ENCODE measurements at regions not wholly inside any gene's neighbourhood (a gene's known extent, or its start where the extent isn't known, plus 50 kb on each side); places are given as distances from the start of the nearest gene placed in this dataset.
A peak's percentile ranks its signal among the peaks of the same experiment; 100 is the strongest.

GRCh38 chr9:16335788-16336580, 534.5 kb downstream of the BNC2 start:
- Histone ChIP-seq H3K36me3 (ENCODE audit: control insufficient read depth in 4 of 4, insufficient read depth in 3 of 4, low read depth in 1 of 4, low read length in 3 of 4) (no peaks in the 10 kb centered on the region), H3K27ac (ENCODE audit: low read depth in 1 of 2, low read length in 2 of 2) (no peak overlapping the region), H3K4me1 (ENCODE audit: control insufficient read depth in 4 of 4, insufficient read depth in 4 of 4, low read length in 3 of 4) (no peaks in the 10 kb centered on the region), H3K27me3 (ENCODE audit: control insufficient read depth in 4 of 4, insufficient read depth in 4 of 4, low read length in 3 of 4) (no peaks in the 10 kb centered on the region), H3K4me3 (ENCODE audit: low read depth in 1 of 3, low read length in 3 of 3) (no peak overlapping the region), H3K9ac (ENCODE audit: low read depth in 1 of 2, low read length in 2 of 2) (no peak overlapping the region), H3K9me3 (ENCODE audit: control insufficient read depth in 4 of 4, low read length in 3 of 4) (no peaks in the 10 kb centered on the region)
- WGBS = 80% methylated on average over 7 of the region's 7 CpGs
- no peak for DNase-seq (ENCODE audit: low spot score)
- TF ChIP-seq MAX (IDR thresholded peaks at IDR 0.05) = peak; percentile 14
- TF ChIP-seq RAD21 (IDR thresholded peaks at IDR 0.05) = peak in 1 of 2 donors; percentile 38
- TF ChIP-seq HNF4G (IDR thresholded peaks at IDR 0.05) = no peak
- TF ChIP-seq NR2F2 (IDR thresholded peaks at IDR 0.05) = no peak
- no peak for TF ChIP-seq TAF1 (conservative IDR thresholded peaks at IDR 0.05)
- TF ChIP-seq FOXA2 (IDR thresholded peaks at IDR 0.05) = no peak
- TF ChIP-seq HNF4A (conservative IDR thresholded peaks at IDR 0.05) = peak in 1 of 2 donors; percentile 62
- TF ChIP-seq REST (IDR thresholded peaks at IDR 0.05) = no peak
- TF ChIP-seq RXRA (IDR thresholded peaks at IDR 0.05) = peak; percentile 28 to 93
- TF ChIP-seq JUND (IDR thresholded peaks at IDR 0.05) = peak in 1 of 2 donors; percentile 91

DNA sequence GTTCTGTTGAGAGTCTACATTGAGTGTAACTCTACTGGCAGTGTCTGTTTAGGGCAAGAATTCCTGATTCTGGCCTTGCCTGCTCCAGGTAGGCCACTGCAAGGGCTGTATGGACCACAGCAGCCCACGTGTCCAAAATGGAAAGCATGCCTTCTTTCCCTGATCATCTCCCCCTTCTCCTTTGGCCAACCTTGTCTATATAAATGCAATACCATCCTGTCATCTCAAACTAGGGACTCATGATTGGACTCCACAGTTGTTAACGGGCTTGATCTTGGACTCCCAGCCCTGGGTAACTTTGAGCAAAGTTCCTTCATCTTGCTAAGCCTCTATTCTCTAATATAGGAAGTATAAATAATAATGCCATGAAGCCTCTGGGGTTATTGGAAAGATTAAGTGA, 533.6 kb downstream of the BNC2 start:
- WGBS = 84% methylated on average over 2 of the region's 2 CpGs
- Histone ChIP-seq H3K4me1 (ENCODE audit: control insufficient read depth in 4 of 4, insufficient read depth in 4 of 4, low read length in 3 of 4) (no peaks in the 10 kb centered on the region), H3K9me3 (ENCODE audit: control insufficient read depth in 4 of 4, low read length in 3 of 4) (no peaks in the 10 kb centered on the region), H3K4me3 (ENCODE audit: low read depth in 1 of 3, low read length in 3 of 3) (no peak overlapping the region), H3K36me3 (ENCODE audit: control insufficient read depth in 4 of 4, insufficient read depth in 3 of 4, low read depth in 1 of 4, low read length in 3 of 4) (no peaks in the 10 kb centered on the region), H3K27me3 (ENCODE audit: control insufficient read depth in 4 of 4, insufficient read depth in 4 of 4, low read length in 3 of 4) (no peaks in the 10 kb centered on the region), H3K9ac (ENCODE audit: low read depth in 1 of 2, low read length in 2 of 2) (no peak overlapping the region), H3K27ac (ENCODE audit: low read depth in 1 of 2, low read length in 2 of 2) (no peak overlapping the region)
- no peak for DNase-seq (ENCODE audit: low spot score)
- TF ChIP-seq RXRA (IDR thresholded peaks at IDR 0.05) = no peak
- TF ChIP-seq EGR1 (IDR thresholded peaks at IDR 0.05; ENCODE audit: low read depth in 2 of 2) = no peak
- no peak for TF ChIP-seq TAF1 (conservative IDR thresholded peaks at IDR 0.05)
- no peak for TF ChIP-seq ZBTB33 (IDR thresholded peaks at IDR 0.05)
- TF ChIP-seq JUND (IDR thresholded peaks at IDR 0.05) = no peak
- no peak for TF ChIP-seq SP1 (IDR thresholded peaks at IDR 0.05)
- TF ChIP-seq REST (IDR thresholded peaks at IDR 0.05) = no peak
- TF ChIP-seq FOXA2 (IDR thresholded peaks at IDR 0.05) = no peak
- TF ChIP-seq GABPA (IDR thresholded peaks at IDR 0.05 in 1 of 2, conservative IDR thresholded peaks at IDR 0.05 in 1 of 2) = no peak
- no peak for TF ChIP-seq RAD21 (IDR thresholded peaks at IDR 0.05)
- TF ChIP-seq FOXA1 (IDR thresholded peaks at IDR 0.05) = no peak
- TF ChIP-seq MAX (IDR thresholded peaks at IDR 0.05) = no peak
- TF ChIP-seq HNF4G (IDR thresholded peaks at IDR 0.05) = no peak
- no peak for TF ChIP-seq YY1 (IDR thresholded peaks at IDR 0.05)
- TF ChIP-seq HNF4A (conservative IDR thresholded peaks at IDR 0.05) = no peak
- no peak for TF ChIP-seq ATF3 (IDR thresholded peaks at IDR 0.05)

All from liver (tissue), 7 donors.